HG02763 (cell line): ENCODE measurements at regions not wholly inside any gene's neighbourhood (a gene's known extent, or its start where the extent isn't known, plus 50 kb on each side); places are given as distances from the start of the nearest gene placed in this dataset.

Experiments used
- ATAC-seq: cut with Tn5 transposase; IDR thresholded peaks from one replicate; pipeline ENCODE4 v1.9.1; 2021; ENCODE audit warnings: mild to moderate bottlenecking, moderate library complexity; ENCODE audit not compliant: unreplicated experiment

DNA sequence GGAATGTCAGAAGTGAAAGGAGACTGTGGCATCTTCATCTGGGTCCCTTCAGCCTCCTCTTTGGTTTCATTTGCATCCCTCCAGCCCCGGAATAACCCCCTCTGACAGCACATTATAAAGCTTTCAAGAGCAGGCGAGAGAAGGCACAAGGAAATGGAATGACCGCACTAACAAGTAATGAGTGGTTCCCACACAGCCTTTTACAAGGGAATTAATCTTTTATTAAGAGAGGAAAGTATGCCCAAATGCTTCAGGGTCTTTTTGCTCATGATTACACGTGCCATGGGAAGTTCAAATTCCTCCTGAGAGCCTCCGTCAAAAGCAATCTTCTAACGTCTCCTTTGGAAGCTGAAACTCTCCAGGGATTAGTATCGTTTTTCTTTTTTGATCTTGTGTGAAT, 347.0 kb downstream of the BTBD3 start:
- ATAC-seq = no peak

DNA sequence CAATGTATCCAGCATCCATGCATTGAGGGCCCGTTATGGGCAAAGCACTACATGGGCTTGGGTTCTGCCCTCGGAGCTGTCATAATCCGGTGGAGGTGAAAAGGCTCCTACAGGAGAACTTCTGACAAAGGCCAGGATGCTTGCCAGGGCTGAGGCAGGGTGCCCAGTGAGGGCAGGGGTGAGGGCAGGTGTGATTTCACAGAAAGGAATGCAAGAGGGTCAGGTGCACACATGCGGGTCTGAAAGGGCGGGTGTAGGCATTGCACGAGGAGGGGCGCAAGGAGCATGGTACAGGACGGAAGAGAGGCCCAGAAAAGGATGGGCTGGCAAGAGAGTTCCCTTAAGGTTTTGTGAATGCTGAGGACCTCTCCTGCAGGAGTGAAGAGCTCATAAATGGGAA, 348.0 kb downstream of the BTBD3 start:
- no peak for ATAC-seq

DNA sequence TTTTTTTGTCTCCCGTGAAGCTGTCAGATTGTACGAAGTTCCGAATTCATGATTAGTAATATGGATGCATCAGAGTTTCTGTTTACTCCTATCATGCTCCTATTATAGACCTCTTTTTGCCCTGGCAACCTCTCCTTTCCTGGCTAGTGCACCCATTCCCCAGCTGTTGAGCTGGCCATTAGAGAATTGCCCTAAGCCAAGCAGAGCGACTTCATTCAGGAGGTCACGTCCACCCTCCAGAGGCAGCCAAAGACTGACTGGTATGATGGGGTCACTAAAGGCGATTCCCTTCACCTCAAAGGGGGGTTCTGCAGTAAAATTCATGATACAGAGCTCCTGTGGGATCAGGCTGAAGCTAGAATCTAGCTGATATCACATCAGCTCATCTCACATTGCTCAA, 351.9 kb downstream of the BTBD3 start:
- no peak for ATAC-seq

DNA sequence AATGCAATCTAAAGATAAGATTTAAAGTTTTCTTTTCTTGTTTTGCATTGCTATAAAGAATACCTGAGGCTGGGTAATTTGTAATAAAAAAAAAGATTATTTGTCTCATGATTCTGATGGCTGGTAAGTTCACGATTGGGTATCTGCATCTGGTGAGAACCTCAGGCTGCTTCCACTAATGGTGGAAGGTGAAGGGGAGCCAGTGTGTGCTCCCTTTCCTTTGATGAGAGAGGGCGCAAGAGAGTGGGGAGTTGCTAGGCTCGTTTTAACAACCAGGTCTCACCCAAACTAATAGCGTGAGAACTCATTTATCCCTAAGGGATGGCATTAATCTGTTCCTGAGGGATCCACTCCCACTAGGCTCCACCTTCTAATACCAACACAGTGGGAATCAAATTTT, 353.2 kb downstream of the BTBD3 start:
- ATAC-seq = no peak

DNA sequence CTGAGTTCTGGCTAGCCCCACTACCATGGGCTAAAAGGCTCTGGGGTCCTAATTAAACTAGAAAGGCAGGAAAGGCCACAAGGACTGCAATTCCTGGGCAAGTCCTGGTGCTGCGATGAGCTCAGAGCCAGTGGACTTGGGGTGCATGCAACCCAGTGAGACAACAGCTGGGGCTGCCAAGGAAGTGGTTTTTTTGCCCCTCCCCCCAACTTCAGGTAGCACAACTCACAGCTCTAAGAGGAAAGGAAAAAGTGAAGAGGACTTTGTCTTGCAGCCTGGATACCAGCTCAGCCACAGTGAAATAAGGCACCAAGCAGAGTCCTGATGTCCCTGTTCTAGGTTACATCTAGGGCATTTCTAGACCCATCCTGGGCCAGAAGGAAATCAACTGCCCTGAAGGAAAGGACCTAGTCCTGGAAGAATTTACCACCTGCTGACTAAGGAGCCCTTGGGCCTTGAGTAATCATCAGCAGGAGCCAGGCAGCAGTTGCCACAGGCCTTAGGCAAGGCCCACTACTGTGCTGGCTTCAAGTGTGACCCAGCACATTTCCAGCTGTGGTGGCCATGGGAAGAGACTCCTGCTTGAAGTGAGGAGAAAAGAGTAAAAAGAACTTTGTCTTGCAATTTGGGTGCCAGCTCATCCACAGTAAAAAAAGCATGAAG, 358.4 kb downstream of the BTBD3 start:
- no peak for ATAC-seq

DNA sequence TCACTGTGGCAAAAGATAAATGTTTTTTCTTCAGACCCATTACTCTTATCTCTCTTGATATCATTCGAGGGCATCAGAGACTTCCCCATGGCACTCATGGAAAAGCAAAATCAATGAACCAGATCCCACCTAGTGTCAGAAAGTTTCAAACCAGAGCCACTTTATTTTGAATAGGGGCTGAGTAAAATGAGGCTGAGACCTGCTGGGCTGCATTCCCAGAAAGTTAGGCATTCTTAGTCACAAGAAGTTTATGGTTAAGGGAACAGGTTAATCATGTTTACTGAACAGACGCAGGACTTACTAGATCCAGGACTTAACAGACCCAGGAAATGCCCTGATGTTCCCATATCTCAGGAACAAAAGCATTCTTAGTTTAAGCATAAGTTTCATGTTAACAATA, 369.9 kb downstream of the BTBD3 start:
- ATAC-seq = no peak

DNA sequence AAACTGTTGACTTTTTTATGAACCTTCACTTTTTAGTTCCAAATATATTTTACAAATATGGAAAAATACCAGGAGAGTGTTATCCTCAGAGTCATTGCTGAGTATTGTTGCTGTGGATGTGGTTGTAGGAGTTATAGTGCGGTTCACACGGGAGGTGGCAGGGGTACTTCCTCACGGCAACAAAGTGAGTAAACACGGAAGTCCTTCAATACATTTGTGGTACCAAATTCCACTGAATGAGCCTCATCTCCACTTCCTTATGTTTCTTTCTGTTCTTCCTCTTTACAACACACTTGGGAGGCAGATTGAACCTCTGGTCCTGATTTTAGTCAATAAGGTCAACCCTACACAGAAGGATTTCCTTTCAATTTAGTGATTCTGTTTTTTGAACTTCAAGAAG, 371.8 kb downstream of the BTBD3 start:
- no peak for ATAC-seq

DNA sequence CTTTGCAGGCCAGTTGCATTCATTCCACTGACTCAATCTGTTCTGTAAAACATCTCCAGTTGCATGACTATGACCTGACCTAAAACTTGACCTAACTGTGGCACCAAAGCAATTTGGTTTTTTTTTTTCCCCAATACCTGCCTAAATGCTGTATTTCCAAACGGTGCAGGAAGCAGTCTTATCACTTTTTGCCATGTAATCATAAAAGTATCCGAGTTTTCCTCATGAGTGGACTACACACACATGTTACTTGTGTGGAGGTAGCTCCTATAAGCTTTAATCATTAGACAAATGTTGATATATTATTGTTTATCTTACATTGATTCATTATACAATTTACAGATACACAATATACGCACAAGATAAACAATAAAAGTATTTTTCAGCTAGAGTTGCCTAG, 373.7 kb downstream of the BTBD3 start:
- ATAC-seq = no peak

DNA sequence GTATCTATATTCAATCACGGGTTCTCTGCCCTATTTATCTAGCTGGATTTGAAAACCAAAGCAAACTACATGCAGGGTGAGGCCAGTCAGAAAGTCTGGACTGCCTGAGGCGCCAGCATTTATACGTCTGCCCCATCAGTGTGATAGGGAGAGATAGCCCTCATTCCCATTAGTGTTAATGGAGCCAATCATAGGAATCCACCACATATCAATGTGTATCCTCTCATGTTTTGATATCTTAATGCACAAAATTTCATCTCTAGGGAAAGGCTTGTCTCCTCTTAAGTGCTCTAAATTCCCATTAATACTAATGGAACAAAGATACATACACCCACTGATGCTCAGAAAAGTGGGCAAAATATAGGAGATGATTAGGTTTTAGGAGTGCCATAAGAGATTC, 376.2 kb downstream of the BTBD3 start:
- no peak for ATAC-seq

DNA sequence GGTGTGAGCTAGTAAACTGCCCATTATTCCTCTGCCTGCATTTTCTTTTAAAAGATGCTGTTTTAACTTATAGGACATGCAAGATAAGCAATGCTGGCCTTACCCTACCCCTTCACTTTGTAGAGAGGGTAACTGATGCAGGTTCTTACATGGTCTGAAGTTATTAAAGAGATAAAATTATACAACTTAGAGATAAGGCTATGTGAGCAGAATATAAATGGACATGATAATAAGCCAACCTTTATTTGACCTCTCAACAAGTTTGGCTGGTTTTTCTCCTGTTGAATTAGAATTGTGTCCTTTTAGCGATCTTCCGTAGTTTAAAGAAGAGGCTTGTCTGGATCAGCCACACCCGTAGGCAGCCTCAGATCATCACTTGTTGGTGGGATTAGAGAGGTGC, 377.0 kb downstream of the BTBD3 start:
- no peak for ATAC-seq

DNA sequence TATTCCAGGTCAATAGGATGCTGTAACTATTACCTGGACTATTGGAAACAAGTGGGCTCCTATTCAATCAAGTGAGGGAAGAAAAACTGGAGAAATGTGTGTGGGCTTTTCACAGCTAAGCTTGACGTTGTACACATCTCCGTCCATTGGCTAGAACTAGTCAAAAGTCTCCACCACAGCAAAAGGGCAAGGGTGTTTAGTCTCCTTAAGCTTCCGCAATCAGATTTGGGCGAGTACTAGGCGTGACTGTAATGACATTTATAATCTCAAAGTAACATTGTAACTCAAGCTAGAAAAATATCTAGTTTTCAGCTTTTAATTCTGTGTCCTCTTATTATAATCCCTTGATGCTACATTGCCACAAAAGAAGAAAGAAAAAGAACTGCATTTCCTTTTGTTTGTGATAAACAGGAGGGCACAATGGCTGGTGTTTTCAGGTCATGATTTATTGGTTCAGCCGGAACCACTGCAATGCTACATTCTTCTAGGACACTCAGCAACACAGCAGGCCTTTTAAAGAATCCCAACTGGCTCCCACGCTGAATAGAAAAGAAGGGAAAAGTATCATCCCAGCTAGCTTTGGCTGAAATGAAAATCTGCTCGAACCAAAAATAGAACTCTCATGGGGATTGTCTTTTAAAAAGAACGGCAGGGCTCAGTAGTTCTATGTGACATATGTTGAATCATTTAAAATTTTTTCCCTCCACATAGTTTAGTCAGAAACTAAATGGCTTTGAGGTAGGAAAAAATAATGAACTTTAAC, 387.7 kb downstream of the BTBD3 start:
- ATAC-seq = no peak

DNA sequence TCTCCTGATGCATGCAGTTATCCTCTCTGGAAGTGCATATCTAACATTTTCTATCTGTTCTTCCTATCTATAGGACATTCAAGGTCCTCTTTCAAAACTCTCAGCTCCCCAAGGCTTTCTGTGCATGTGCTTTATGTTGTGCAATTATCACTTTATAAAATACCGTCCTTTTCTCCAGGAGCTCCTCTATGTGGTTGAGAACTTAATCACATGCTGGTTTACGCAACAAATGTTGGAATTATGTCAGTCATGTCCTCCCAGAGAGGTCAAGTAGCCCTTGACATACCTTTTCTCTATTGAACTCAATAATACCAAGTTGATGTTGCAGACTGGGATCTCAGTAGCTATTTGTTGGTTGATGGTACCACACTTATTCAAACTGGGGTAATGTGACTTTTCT, 388.4 kb downstream of the BTBD3 start:
- no peak for ATAC-seq

DNA sequence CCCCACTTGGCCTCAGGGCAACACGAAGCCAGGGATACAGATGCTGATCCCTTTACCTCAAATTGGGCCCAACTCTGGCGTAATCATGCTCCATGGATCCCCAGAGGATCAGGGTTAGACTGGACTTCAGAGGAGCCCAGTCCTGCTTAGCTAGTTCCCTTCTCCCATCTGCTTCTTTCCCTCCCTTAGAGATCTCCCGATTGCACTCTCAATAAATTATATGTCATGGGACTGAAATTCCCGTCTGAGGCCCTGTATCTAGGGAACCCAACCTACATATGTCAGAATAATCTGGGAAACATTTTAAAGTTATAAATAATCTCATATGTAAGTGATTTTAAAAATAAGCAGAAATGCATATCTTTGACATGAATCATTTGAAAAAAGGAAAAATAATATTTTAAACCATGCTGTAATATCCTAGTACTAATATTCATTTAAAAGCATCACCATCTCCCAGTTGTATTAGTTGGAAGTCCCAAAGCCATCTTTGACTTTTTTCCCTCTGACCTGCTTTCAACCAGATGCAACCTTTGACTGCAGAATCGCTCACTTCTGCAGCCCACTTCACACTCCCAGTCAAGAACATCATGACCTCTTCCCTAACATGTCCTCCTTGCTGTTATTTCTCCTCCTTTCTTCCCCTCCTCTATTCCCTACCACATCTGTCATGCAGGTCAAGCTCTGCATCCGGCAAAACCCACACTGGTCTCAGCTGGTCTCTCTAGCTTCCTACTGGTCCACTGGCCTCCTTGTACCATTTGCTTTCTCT, 393.6 kb downstream of the BTBD3 start:
- ATAC-seq = no peak

DNA sequence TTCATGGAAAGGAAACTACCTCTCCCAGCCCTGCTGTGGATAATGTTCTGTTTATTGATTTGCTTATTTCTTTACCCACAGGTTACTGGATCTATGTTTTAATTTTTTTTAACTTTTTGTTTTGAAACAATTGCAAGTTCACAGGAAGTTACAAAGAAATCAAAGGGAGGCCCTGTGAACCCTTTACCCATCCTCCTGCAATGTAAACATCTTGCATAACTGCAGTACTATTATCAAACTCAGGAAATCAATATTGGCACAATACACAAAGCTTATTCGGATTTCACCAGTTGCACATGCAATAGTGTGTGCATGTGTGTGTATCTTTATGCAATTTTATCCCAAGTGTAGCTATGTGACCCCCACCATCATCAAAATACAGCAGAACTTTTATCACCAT, 398.0 kb downstream of the BTBD3 start:
- no peak for ATAC-seq

DNA sequence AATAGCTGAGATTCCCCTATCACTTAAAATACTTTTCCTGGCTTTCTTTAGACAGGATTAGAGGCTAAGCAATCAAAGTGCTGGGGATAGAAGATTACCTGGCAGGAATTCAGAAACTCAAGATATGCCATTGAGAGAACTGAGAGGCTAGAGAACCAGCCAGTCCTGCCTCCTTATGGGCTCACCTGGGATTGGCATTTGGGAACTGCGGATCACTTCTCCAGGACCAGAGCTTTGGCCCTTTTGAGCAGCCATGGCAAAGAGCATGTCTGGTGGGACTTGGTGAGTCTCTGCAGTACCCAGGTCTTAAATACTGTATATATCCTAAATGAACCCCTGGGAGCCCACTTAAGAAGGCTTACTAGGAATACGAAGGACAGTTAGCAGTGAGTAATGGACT, 399.1 kb downstream of the BTBD3 start:
- no peak for ATAC-seq

DNA sequence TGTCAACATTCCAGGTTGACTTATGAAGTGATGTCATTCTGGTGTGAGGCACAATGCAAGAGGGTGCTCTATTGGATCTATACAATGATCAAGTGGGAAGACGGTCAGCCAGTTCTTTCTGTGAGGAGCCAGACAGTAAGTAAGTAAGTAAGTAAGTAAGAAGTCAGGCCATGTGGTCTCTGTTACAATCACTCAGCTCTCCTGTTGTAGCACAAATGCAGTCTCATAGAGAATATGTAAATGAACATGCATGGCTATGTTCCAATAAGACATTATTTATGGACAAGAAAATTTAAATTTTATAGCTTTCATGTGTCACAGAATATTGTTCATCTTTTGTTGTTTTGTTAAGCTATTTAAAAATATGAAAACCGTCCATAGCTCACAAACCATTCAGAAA, 399.7 kb downstream of the BTBD3 start:
- ATAC-seq = no peak

DNA sequence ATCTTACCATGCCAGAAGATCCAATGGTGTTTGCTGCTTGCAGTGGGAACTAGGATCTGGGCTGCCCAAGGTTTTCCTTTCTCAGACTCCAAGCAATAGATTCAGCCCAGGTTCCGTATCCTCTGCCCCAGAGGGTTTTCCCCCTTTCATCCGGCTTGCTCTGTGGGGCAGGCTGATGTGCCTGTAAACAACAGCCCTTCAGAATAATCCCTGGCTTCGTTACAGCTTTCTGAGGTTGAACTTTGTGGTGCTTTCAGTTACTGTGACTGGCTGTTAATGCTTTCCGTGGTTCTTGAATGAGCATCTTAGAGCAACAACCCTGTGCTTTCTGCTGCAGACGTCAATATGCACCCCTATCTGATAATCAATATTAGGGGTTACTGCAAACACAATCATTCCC, 400.4 kb downstream of the BTBD3 start:
- no peak for ATAC-seq

DNA sequence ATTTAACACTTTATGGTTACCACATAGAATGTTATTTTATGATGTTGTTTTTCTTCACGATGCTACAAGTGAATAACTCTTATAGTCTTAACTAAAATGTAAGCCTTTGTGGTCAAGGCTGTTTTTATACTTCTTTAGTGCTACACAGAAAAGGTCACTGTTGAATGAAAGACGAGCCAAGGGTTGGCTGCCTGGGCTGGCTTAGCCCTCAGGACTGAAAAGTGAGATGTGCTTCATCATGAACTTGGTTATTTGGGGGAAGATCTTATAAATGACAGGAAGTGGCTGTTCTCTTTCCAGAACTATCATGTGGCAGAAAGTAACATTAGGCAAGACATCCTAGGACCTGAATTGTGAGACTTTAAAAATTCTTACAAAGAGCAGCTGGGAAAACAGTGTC, 404.0 kb downstream of the BTBD3 start:
- no peak for ATAC-seq

DNA sequence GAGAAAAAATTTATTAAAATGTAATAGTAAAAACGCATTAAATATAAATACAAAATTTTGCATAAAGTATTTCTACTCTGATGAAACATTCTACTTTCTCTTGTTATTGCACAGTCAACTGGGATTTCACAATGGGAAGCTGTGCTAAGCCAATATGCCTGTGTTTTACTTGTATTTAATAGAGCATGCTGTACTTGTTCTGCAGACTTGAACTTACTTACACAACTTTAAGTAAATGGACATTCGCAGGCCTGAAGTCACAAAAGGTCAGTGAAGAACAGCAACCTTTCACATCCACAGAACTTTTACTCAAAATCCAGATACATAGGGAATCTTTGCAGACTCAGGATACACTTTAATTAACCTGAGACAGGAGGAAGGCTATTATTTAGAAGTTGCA, 409.5 kb downstream of the BTBD3 start:
- ATAC-seq = no peak

DNA sequence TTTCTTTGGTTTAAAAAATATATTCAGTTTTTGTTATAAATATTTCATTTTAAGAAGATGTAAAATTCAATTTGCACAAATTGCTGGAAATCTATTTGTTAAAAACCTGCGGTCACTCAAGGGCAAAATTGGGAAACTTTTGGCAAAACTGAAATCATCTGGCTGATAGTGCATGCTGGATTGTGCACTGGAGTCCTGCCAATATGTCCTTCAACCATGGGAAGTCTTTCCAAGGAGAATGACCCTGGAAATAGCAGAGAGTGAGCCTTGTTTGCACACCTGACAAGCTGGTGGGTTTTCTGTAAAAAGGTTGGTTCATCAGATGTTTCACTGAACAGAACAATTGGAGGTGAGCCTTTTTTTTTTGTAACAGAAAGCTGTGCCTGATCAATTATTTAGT, 413.5 kb downstream of the BTBD3 start:
- ATAC-seq = no peak

DNA sequence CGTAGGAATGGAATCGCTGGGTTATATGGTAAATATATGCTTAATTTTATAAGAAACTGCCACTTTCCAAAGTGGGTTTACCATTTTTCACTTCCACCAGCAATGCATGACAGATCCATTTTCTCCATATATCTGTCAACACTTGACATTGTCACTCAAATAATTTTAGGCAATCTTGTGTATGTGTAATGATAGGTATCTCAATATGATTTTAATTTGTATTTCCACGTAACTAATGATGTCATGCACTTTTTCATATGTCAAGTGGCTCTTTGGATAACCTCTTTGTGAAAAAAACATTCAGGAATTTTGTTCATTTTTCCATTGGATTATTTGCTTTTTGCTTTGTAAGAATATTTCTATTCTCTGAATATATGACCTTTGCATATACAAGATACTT, 419.9 kb downstream of the BTBD3 start:
- no peak for ATAC-seq

DNA sequence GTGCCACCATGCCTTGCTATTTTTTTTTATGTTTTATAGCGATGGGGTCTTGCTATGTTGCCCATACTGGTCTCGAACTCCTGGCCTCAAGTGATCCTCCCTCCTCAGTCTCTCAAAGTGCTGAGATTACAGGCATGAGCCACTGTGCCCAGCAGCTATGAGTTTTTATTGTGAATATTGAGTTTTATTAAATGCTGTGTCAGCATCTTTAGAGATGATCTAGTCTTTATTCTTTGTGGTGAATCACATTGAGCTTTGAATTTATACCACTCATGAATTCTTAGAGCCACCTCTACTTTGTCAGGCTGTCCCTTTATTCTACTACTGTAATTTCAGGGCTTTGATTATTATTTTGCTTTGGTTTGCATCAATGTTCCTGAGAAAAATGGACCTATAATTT, 428.3 kb downstream of the BTBD3 start:
- no peak for ATAC-seq
